Stimulated activated naive B cell treated with anti-CD40 and anti-IgM and Interleukin-4, amounts not matched to agents 10 μg/mL and 1 μg/mL and 100 μg/mL, for 72 hours (primary cell): ENCODE measurements at regions not wholly inside any gene's neighbourhood (a gene's known extent, or its start where the extent isn't known, plus 50 kb on each side); places are given as distances from the start of the nearest gene placed in this dataset.
A peak's percentile ranks its signal among the peaks of the same experiment; 100 is the strongest.

ENCODE experiments used
- ATAC-seq, 2 donors: fragments of 150-1000 bp; cut with Tn5 transposase; replicated peaks; 2 replicates each; pipeline ENCODE4 v1.10.0; 2021; ENCODE audit warnings: moderate library complexity in 1 of 2
- DNase-seq: peaks from one replicate; pipeline ENCODE4 v3.0.0; 2021
- H3K27ac Mint-ChIP-seq: one replicate; pipeline ENCODE4 v1.8.0; 2022; ENCODE audit warnings: mild to moderate bottlenecking, mixed read lengths
- H3K27me3 Mint-ChIP-seq, 2 donors: one replicate each; pipeline ENCODE4 v1.8.0; 2022; ENCODE audit warnings: mixed read lengths in 2 of 2
- H3K36me3 Mint-ChIP-seq, 2 donors: one replicate each; pipeline ENCODE4 v1.8.0; 2022; ENCODE audit warnings: mixed read lengths in 2 of 2, mild to moderate bottlenecking in 1 of 2
- H3K4me1 Mint-ChIP-seq, 2 donors: one replicate each; pipeline ENCODE4 v1.8.0; 2022; ENCODE audit warnings: mixed read lengths in 2 of 2, mild to moderate bottlenecking in 1 of 2
- H3K4me3 Mint-ChIP-seq, 2 donors: one replicate each; pipeline ENCODE4 v1.8.0; 2022; ENCODE audit warnings: mild to moderate bottlenecking in 2 of 2, mixed read lengths in 2 of 2, moderate library complexity in 1 of 2
- H3K9me3 Mint-ChIP-seq, 2 donors: one replicate each; pipeline ENCODE4 v1.8.0; 2022; ENCODE audit warnings: mixed read lengths in 2 of 2, mild to moderate bottlenecking in 1 of 2

GRCh38 chr2:196276421-196276820 lies 105.0 kb upstream of the STK17B start:
- peak; percentile 49 to 61 for ATAC-seq
- Mint-ChIP-seq H3K4me3 (peak overlapping the region; percentile 67 to 69), H3K27ac (peak overlapping the region; percentile 89), H3K27me3 (no peaks in the 10 kb centered on the region), H3K9me3 (peaks cover 0 to 1% of the 10 kb centered on the region in 2 donors), H3K36me3 (no peaks in the 10 kb centered on the region), H3K4me1 (peaks cover 23 to 46% of the 10 kb centered on the region in 2 donors)
- DNase-seq: no peak

- H3K4me3 Mint-ChIP-seq: no peak overlapping the region
- DNase-seq (no peak), ATAC-seq (peak; percentile 38 to 43)
- no peaks in the 10 kb centered on the region for H3K36me3 Mint-ChIP-seq
- no peak overlapping the region for H3K27ac Mint-ChIP-seq
- H3K9me3 Mint-ChIP-seq: peaks cover 0 to 1% of the 10 kb centered on the region in 2 donors
- H3K27me3 Mint-ChIP-seq: no peaks in the 10 kb centered on the region
- H3K4me1 Mint-ChIP-seq: peaks cover 23 to 46% of the 10 kb centered on the region in 2 donors
Observed at GRCh38 chr2:196277002-196277401, 105.6 kb upstream of the STK17B start.

GRCh38 chr2:196278491-196278911 lies 107.1 kb upstream of the STK17B start:
- H3K27ac Mint-ChIP-seq: no peak overlapping the region
- peaks cover 23 to 46% of the 10 kb centered on the region in 2 donors for H3K4me1 Mint-ChIP-seq
- ATAC-seq: no peak
- no peak overlapping the region for H3K4me3 Mint-ChIP-seq
- H3K27me3 Mint-ChIP-seq: no peaks in the 10 kb centered on the region
- DNase-seq: no peak
- no peaks in the 10 kb centered on the region for H3K36me3 Mint-ChIP-seq
- H3K9me3 Mint-ChIP-seq: peaks cover 0 to 1% of the 10 kb centered on the region in 2 donors

- no peak for ATAC-seq
- Mint-ChIP-seq H3K4me1 (peaks cover 13 to 36% of the 10 kb centered on the region in 2 donors), H3K27me3 (no peaks in the 10 kb centered on the region), H3K9me3 (peaks cover 0 to 1% of the 10 kb centered on the region in 2 donors), H3K4me3 (no peak overlapping the region), H3K27ac (no peak overlapping the region), H3K36me3 (no peaks in the 10 kb centered on the region)
- no peak for DNase-seq
Observed at GRCh38 chr2:196279541-196279940, 108.2 kb upstream of the STK17B start.

- DNase-seq (no peak), ATAC-seq (no peak)
- Mint-ChIP-seq H3K4me3 (no peak overlapping the region), H3K27ac (no peak overlapping the region), H3K36me3 (no peaks in the 10 kb centered on the region), H3K9me3 (peaks cover 0 to under 1% of the 10 kb centered on the region in 2 donors), H3K27me3 (no peaks in the 10 kb centered on the region), H3K4me1 (peaks cover 12 to 26% of the 10 kb centered on the region in 2 donors)
Observed at GRCh38 chr2:196284144-196284844, 112.9 kb upstream of the STK17B start.

- no peak overlapping the region for H3K27ac Mint-ChIP-seq
- H3K36me3 Mint-ChIP-seq: no peaks in the 10 kb centered on the region
- no peak for ATAC-seq
- no peak for DNase-seq
- no peaks in the 10 kb centered on the region for H3K9me3 Mint-ChIP-seq
- H3K4me3 Mint-ChIP-seq: no peak overlapping the region
- no peaks in the 10 kb centered on the region for H3K27me3 Mint-ChIP-seq
- peaks cover 14 to 25% of the 10 kb centered on the region in 2 donors for H3K4me1 Mint-ChIP-seq
Observed at GRCh38 chr2:196284866-196285557, 113.6 kb upstream of the STK17B start.

GRCh38 chr2:196286821-196287220 lies 115.4 kb upstream of the STK17B start:
- no peak for ATAC-seq
- H3K27ac Mint-ChIP-seq: no peak overlapping the region
- peaks cover 25 to 42% of the 10 kb centered on the region in 2 donors for H3K4me1 Mint-ChIP-seq
- no peaks in the 10 kb centered on the region for H3K27me3 Mint-ChIP-seq
- no peaks in the 10 kb centered on the region for H3K36me3 Mint-ChIP-seq
- H3K9me3 Mint-ChIP-seq: no peaks in the 10 kb centered on the region
- no peak overlapping the region for H3K4me3 Mint-ChIP-seq
- DNase-seq: no peak

GRCh38 chr2:196287523-196287922 lies 116.1 kb upstream of the STK17B start:
- Mint-ChIP-seq H3K4me3 (no peak overlapping the region), H3K27ac (no peak overlapping the region), H3K4me1 (peaks cover 30 to 49% of the 10 kb centered on the region in 2 donors), H3K27me3 (no peaks in the 10 kb centered on the region), H3K9me3 (no peaks in the 10 kb centered on the region), H3K36me3 (no peaks in the 10 kb centered on the region)
- ATAC-seq (no peak), DNase-seq (no peak)

- DNase-seq: no peak
- H3K9me3 Mint-ChIP-seq: no peaks in the 10 kb centered on the region
- no peak for ATAC-seq
- H3K36me3 Mint-ChIP-seq: no peaks in the 10 kb centered on the region
- no peaks in the 10 kb centered on the region for H3K27me3 Mint-ChIP-seq
- no peak overlapping the region for H3K27ac Mint-ChIP-seq
- H3K4me3 Mint-ChIP-seq: no peak overlapping the region
- peaks cover 33 to 50% of the 10 kb centered on the region in 2 donors for H3K4me1 Mint-ChIP-seq
Observed at GRCh38 chr2:196288006-196288538, 116.7 kb upstream of the STK17B start.

- H3K27ac Mint-ChIP-seq: no peak overlapping the region
- DNase-seq: no peak
- no peaks in the 10 kb centered on the region for H3K9me3 Mint-ChIP-seq
- H3K4me1 Mint-ChIP-seq: peaks cover 33 to 50% of the 10 kb centered on the region in 2 donors
- H3K36me3 Mint-ChIP-seq: no peaks in the 10 kb centered on the region
- peak; percentile 44 to 69 for ATAC-seq
- H3K4me3 Mint-ChIP-seq: peak overlapping the region in 1 of 2 donors; percentile 6
- H3K27me3 Mint-ChIP-seq: no peaks in the 10 kb centered on the region
Observed at GRCh38 chr2:196289000-196289399, 117.6 kb upstream of the STK17B start.

- DNase-seq (no peak), ATAC-seq (peak; percentile 49 to 50)
- Mint-ChIP-seq H3K9me3 (no peaks in the 10 kb centered on the region), H3K27ac (no peak overlapping the region), H3K36me3 (no peaks in the 10 kb centered on the region), H3K4me1 (peaks cover 34 to 57% of the 10 kb centered on the region in 2 donors), H3K27me3 (no peaks in the 10 kb centered on the region), H3K4me3 (no peak overlapping the region)
Observed at GRCh38 chr2:196290136-196290535, 118.8 kb upstream of the STK17B start.

- no peaks in the 10 kb centered on the region for H3K9me3 Mint-ChIP-seq
- no peaks in the 10 kb centered on the region for H3K36me3 Mint-ChIP-seq
- peaks cover 34 to 58% of the 10 kb centered on the region in 2 donors for H3K4me1 Mint-ChIP-seq
- ATAC-seq: no peak
- no peak overlapping the region for H3K4me3 Mint-ChIP-seq
- no peaks in the 10 kb centered on the region for H3K27me3 Mint-ChIP-seq
- no peak for DNase-seq
- no peak overlapping the region for H3K27ac Mint-ChIP-seq
Observed at GRCh38 chr2:196290569-196290968, 119.2 kb upstream of the STK17B start.

- Mint-ChIP-seq H3K36me3 (no peaks in the 10 kb centered on the region), H3K9me3 (no peaks in the 10 kb centered on the region), H3K4me1 (peaks cover 36 to 58% of the 10 kb centered on the region in 2 donors), H3K27ac (no peak overlapping the region), H3K4me3 (no peak overlapping the region), H3K27me3 (no peaks in the 10 kb centered on the region)
- no peak for DNase-seq
- peak; percentile 56 to 63 for ATAC-seq
Observed at GRCh38 chr2:196291426-196291825, 120.0 kb upstream of the STK17B start.

GRCh38 chr2:196291873-196292800 lies 120.8 kb upstream of the STK17B start:
- no peaks in the 10 kb centered on the region for H3K36me3 Mint-ChIP-seq
- no peaks in the 10 kb centered on the region for H3K9me3 Mint-ChIP-seq
- H3K4me3 Mint-ChIP-seq: no peak overlapping the region
- H3K27ac Mint-ChIP-seq: peak overlapping the region; percentile 21
- ATAC-seq: peak; percentile 43 to 59
- no peak for DNase-seq
- no peaks in the 10 kb centered on the region for H3K27me3 Mint-ChIP-seq
- H3K4me1 Mint-ChIP-seq: peaks cover 36 to 58% of the 10 kb centered on the region in 2 donors
